ENCODE measurements at regions not wholly inside any gene's neighbourhood (a gene's known extent, or its start where the extent isn't known, plus 50 kb on each side); places are given as distances from the start of the nearest gene placed in this dataset.

DNA sequence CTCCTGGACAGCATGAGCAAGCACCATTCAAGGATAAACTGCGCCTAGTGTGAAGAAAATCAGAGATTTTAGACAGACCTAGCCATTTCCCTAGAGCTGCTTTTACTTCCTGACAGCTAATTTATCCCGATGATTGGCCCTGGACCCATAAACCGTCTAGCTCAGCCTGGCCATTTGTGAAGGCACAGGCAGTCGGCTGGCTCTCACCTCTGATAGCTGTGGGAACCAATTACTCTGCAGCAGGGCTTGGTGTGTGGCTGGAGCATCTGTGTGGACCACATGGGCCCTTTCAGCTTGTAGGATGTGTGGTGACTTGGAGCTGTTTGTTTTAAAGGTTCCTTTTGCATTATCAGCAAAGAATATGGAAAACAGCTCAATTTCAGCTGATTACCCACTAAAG, 111.1 kb upstream of the NPY start:
- H3K4me3 Mint-ChIP-seq: no peak overlapping the region
- TF ChIP-seq, protein P1, sequence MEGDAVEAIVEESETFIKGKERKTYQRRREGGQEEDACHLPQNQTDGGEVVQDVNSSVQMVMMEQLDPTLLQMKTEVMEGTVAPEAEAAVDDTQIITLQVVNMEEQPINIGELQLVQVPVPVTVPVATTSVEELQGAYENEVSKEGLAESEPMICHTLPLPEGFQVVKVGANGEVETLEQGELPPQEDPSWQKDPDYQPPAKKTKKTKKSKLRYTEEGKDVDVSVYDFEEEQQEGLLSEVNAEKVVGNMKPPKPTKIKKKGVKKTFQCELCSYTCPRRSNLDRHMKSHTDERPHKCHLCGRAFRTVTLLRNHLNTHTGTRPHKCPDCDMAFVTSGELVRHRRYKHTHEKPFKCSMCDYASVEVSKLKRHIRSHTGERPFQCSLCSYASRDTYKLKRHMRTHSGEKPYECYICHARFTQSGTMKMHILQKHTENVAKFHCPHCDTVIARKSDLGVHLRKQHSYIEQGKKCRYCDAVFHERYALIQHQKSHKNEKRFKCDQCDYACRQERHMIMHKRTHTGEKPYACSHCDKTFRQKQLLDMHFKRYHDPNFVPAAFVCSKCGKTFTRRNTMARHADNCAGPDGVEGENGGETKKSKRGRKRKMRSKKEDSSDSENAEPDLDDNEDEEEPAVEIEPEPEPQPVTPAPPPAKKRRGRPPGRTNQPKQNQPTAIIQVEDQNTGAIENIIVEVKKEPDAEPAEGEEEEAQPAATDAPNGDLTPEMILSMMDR (IDR thresholded peaks at IDR 0.05; ENCODE audit: unreplicated experiment in 3 of 3): no peak
- no peak overlapping the region for H3K27ac Mint-ChIP-seq
- no peaks in the 10 kb centered on the region for H3K4me1 Mint-ChIP-seq
- H3K36me3 Mint-ChIP-seq (ENCODE audit: low read depth): no peaks in the 10 kb centered on the region
- H3K27me3 Mint-ChIP-seq (ENCODE audit: low read depth): no peaks in the 10 kb centered on the region
- no peaks in the 10 kb centered on the region for H3K9me3 Mint-ChIP-seq

DNA sequence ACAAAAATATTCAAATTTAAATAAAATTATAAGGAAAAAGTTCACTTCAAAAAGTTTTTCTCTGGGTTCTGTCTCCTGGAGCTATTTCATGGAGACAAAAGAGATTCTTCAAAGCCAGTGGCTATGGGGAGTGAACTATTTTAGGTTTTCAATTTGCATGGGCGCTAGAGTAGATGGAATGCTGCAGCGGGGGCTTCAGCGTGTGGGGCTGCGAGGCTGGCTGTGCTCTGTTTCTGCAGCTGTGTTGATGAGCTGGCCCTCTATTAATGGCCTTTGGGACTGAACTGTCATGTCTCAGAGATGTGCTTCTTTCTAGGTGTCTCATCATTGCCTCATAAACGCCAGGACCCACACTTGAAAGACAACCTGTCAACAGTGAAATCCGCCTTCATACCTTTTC, 108.4 kb upstream of the NPY start:
- Mint-ChIP-seq H3K27me3 (ENCODE audit: low read depth) (no peaks in the 10 kb centered on the region), H3K9me3 (no peaks in the 10 kb centered on the region), H3K27ac (no peak overlapping the region), H3K4me1 (peaks cover 5% of the 10 kb centered on the region), H3K4me3 (no peak overlapping the region), H3K36me3 (ENCODE audit: low read depth) (no peaks in the 10 kb centered on the region)
- TF ChIP-seq, protein P1 (IDR thresholded peaks at IDR 0.05; ENCODE audit: unreplicated experiment in 3 of 3): no peak

DNA sequence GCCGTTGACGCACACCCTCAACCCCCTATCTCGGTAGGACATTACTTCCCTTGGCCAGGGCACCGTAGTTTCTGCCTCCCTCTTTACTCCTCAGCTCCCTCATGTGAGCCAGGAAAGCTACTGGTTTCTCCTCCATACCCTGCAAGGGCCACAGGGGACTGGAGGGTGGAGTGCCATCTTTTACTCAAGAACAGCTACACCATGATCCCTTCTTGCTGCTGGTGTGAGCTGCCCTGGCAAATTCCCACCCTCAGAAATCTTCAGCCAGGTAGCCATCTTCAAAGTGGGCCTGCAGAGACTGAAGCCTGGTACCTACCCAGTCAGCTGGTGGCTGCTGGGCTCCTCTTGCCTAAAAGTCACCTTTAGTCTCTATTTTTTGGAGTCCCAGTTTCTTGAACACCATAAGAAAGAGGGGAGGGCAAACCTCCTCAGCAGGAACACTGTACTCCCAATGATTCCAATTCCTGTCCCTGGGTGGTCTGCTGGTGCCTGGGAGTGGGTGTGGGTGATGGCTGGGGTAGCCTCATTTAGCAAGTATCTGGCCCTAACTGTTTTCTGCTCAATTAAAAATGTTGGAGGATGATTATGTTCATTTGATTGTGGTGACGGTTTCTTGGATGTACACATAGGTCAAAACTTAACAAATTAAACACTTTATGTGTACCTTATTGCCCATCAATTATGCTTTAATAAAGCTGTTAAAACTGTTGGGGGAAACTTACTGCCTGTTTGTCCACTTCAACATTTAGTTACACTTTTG, 105.0 kb upstream of the NPY start:
- Mint-ChIP-seq H3K4me3 (no peak overlapping the region), H3K27ac (peak overlapping the region in 1 of 3 experiments; percentile 11), H3K36me3 (ENCODE audit: low read depth) (no peaks in the 10 kb centered on the region), H3K27me3 (ENCODE audit: low read depth) (no peaks in the 10 kb centered on the region), H3K4me1 (peaks cover 5% of the 10 kb centered on the region), H3K9me3 (no peaks in the 10 kb centered on the region)
- TF ChIP-seq, protein P1 (IDR thresholded peaks at IDR 0.05; ENCODE audit: unreplicated experiment in 3 of 3): no peak

DNA sequence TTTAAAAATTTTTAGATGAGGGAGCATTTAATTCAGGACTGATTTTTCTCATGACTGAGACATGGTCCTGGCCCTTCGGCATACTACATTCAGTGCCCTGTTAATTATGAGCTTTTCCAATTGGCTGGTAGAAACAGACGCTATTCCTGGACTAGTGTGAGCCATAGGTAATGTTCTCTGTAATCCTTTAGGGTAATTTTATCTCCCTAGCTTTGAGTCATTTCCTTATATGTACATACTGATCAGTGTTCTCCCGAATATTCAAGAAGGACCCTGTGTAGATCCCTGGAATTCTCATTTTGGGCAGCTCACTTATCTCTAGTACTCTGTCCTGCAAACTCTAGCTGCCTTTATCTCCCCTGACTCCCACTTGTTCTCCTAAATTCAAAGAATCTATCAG, 92.6 kb upstream of the NPY start:
- no peaks in the 10 kb centered on the region for H3K36me3 Mint-ChIP-seq (ENCODE audit: low read depth)
- no peak overlapping the region for H3K4me3 Mint-ChIP-seq
- peaks cover 3% of the 10 kb centered on the region for H3K27me3 Mint-ChIP-seq (ENCODE audit: low read depth)
- no peaks in the 10 kb centered on the region for H3K9me3 Mint-ChIP-seq
- H3K27ac Mint-ChIP-seq: no peak overlapping the region
- H3K4me1 Mint-ChIP-seq: no peaks in the 10 kb centered on the region
- TF ChIP-seq, protein P1 (IDR thresholded peaks at IDR 0.05; ENCODE audit: unreplicated experiment in 3 of 3): no peak

DNA sequence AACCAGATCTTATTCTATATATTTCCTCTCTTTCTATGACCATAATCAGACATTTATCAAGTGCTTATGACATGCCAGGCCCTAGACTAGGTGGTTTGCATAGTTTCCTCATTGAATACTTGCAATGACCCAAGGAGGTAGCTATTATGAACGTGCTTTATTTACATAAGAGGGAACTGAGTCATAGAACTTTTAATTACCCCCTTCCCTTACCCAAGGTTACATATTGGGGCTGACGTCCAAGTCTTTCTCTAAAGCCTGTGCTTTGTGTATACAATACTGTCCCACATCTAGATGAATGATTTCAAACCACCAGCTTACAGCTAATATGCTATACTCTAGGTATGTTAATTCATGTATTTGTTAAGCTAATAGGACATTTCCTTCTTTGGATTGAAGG, 91.9 kb upstream of the NPY start:
- no peaks in the 10 kb centered on the region for H3K36me3 Mint-ChIP-seq (ENCODE audit: low read depth)
- no peak overlapping the region for H3K4me3 Mint-ChIP-seq
- H3K27ac Mint-ChIP-seq: no peak overlapping the region
- TF ChIP-seq, protein P1 (IDR thresholded peaks at IDR 0.05; ENCODE audit: unreplicated experiment in 3 of 3): no peak
- H3K27me3 Mint-ChIP-seq (ENCODE audit: low read depth): peaks cover 3% of the 10 kb centered on the region
- no peaks in the 10 kb centered on the region for H3K4me1 Mint-ChIP-seq
- H3K9me3 Mint-ChIP-seq: no peaks in the 10 kb centered on the region

DNA sequence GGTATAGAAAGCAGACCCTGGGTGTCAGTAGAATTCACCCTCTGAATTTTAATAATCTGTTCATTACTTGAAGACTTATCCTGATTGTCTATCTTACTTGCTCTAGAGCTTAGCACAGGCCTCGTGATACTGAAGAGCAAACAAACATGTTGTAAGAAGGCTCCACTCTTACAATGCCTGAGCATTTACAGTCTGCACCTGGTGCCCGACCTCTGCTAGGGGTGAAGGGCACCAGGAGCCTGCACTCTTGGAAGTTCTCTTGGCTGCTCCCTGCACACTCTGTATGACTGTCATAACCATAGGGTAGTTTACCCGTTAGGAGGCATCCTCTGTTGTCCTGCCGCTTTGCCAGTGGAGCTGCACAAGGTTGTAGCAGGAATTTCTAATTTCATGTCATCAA, 91.3 kb upstream of the NPY start:
- Mint-ChIP-seq H3K36me3 (ENCODE audit: low read depth) (no peaks in the 10 kb centered on the region), H3K4me1 (no peaks in the 10 kb centered on the region), H3K27ac (no peak overlapping the region), H3K27me3 (ENCODE audit: low read depth) (peaks cover 3% of the 10 kb centered on the region), H3K9me3 (no peaks in the 10 kb centered on the region), H3K4me3 (no peak overlapping the region)
- TF ChIP-seq, protein P1 (IDR thresholded peaks at IDR 0.05; ENCODE audit: unreplicated experiment in 3 of 3): no peak
